Endodermal cell (in vitro differentiated cells): ENCODE measurements at regions not wholly inside any gene's neighbourhood (a gene's known extent, or its start where the extent isn't known, plus 50 kb on each side); places are given as distances from the start of the nearest gene placed in this dataset.

Experiments used
- DNase-seq: peaks from one replicate; pipeline ENCODE4 v3.0.0-alpha.2; 2017
- H3K27ac ChIP-seq: 2 replicates; pipeline ENCODE4 v1.5.1; 2013; ENCODE audit warnings: mild to moderate bottlenecking, low read depth, low read length, moderate library complexity
- H3K27me3 ChIP-seq: 2 replicates; pipeline ENCODE4 v1.6.1; 2013; ENCODE audit warnings: mild to moderate bottlenecking, low read length, moderate library complexity; ENCODE audit not compliant: insufficient read depth, control insufficient read depth, poor library complexity, severe bottlenecking
- H3K36me3 ChIP-seq: 2 replicates; pipeline ENCODE4 v1.7.0; 2013; ENCODE audit warnings: mild to moderate bottlenecking, low read length, moderate library complexity; ENCODE audit not compliant: control insufficient read depth, insufficient read depth
- H3K4me1 ChIP-seq: one replicate; pipeline ENCODE4 v1.7.0; 2013; ENCODE audit warnings: low read length; ENCODE audit not compliant: control insufficient read depth, insufficient read depth
- H3K4me3 ChIP-seq: 2 replicates; pipeline ENCODE4 v1.5.1; 2013; ENCODE audit warnings: mild to moderate bottlenecking, low read length, moderate library complexity
- H3K9ac ChIP-seq: 2 replicates; pipeline ENCODE4 v1.6.1; 2013; ENCODE audit warnings: mild to moderate bottlenecking, low read length, moderate library complexity; ENCODE audit not compliant: poor library complexity, severe bottlenecking; ENCODE audit errors: extremely low read depth
- H3K9me3 ChIP-seq: 2 replicates; pipeline ENCODE4 v1.6.1; 2013; ENCODE audit warnings: mild to moderate bottlenecking, low read length, moderate library complexity; ENCODE audit not compliant: control insufficient read depth
- H3K27ac Mint-ChIP-seq: 2 replicates; pipeline ENCODE4 v1.8.0; 2020; ENCODE audit warnings: mixed read lengths
- H3K27me3 Mint-ChIP-seq: 2 replicates; pipeline ENCODE4 v1.8.0; 2021; ENCODE audit warnings: mild to moderate bottlenecking, mixed read lengths; ENCODE audit not compliant: insufficient read depth
- H3K36me3 Mint-ChIP-seq: 2 replicates; pipeline ENCODE4 v1.8.0; 2020; ENCODE audit warnings: low read depth, mixed read lengths
- H3K4me1 Mint-ChIP-seq: 2 replicates; pipeline ENCODE4 v1.8.0; 2020; ENCODE audit warnings: mixed read lengths
- H3K4me3 Mint-ChIP-seq: 2 replicates; pipeline ENCODE4 v1.8.0; 2020; ENCODE audit warnings: mild to moderate bottlenecking, moderate library complexity, mixed read lengths
- H3K9me3 Mint-ChIP-seq: 2 replicates; pipeline ENCODE4 v1.8.0; 2020; ENCODE audit warnings: mild to moderate bottlenecking, mixed read lengths
- CTCF ChIP-seq: fragments of 200-600 bp; sonication (generic); conservative IDR thresholded peaks from 2 replicates; pipeline ENCODE4 v1.5.0; 2021; ENCODE audit warnings: antibody characterized with exemption, mild to moderate bottlenecking
- WGBS, 2 experiments: methylation state at CpG; one replicate each; pipeline versions ENCODE4 v1.1.5 to v1.1.7; 2013; ENCODE audit warnings: missing lambda C conversion rate in 2 of 2, mixed read lengths in 1 of 2; ENCODE audit not compliant: insufficient coverage in 1 of 2, insufficient read length in 1 of 2; 5-methylcytosine and 5-hydroxymethylcytosine counted together

- no peak for TF ChIP-seq CTCF
- Histone ChIP-seq H3K27ac (no peak overlapping the region), H3K27me3 (no peaks in the 10 kb centered on the region), H3K9ac (no peak overlapping the region), H3K4me3 (no peak overlapping the region), H3K36me3 (no peaks in the 10 kb centered on the region), H3K9me3 (peaks cover 8% of the 10 kb centered on the region), H3K4me1 (no peaks in the 10 kb centered on the region)
- DNase-seq: no peak
- Mint-ChIP-seq H3K4me3 (no peak overlapping the region), H3K27me3 (no peaks in the 10 kb centered on the region), H3K9me3 (peaks cover 6% of the 10 kb centered on the region), H3K36me3 (peaks cover 10% of the 10 kb centered on the region), H3K4me1 (peaks cover 5% of the 10 kb centered on the region), H3K27ac (no peak overlapping the region)
Observed at GRCh38 chr20:40146071-40146470, 543.0 kb downstream of the MAFB start.

GRCh38 chr20:40144581-40144980 lies 544.5 kb downstream of the MAFB start:
- Mint-ChIP-seq H3K4me3 (no peak overlapping the region), H3K36me3 (peaks cover 10% of the 10 kb centered on the region), H3K9me3 (peaks cover 6% of the 10 kb centered on the region), H3K4me1 (peaks cover 2% of the 10 kb centered on the region), H3K27ac (no peak overlapping the region), H3K27me3 (no peaks in the 10 kb centered on the region)
- H3K4me1 ChIP-seq: no peaks in the 10 kb centered on the region
- H3K9me3 ChIP-seq: peaks cover 8% of the 10 kb centered on the region
- H3K27me3 ChIP-seq: no peaks in the 10 kb centered on the region
- no peak overlapping the region for H3K27ac ChIP-seq
- no peak for TF ChIP-seq CTCF
- no peak overlapping the region for H3K9ac ChIP-seq
- DNase-seq: no peak
- 91% methylated on average over 4 of the region's 4 CpGs; no CpG with 5 or more reads in 1 of the 2 experiments for WGBS, 2 experiments
- H3K4me3 ChIP-seq: no peak overlapping the region
- H3K36me3 ChIP-seq: no peaks in the 10 kb centered on the region

- Mint-ChIP-seq H3K27ac (no peak overlapping the region), H3K4me3 (no peak overlapping the region), H3K9me3 (peaks cover 10% of the 10 kb centered on the region), H3K27me3 (peaks cover 26% of the 10 kb centered on the region), H3K36me3 (no peaks in the 10 kb centered on the region), H3K4me1 (peaks cover 8% of the 10 kb centered on the region)
- no peak overlapping the region for H3K9ac ChIP-seq
- DNase-seq: no peak
- TF ChIP-seq CTCF: no peak
- H3K27me3 ChIP-seq: no peaks in the 10 kb centered on the region
- WGBS, 2 experiments: 40 to 84% methylated on average over 1 of the region's 1 CpG
- H3K36me3 ChIP-seq: no peaks in the 10 kb centered on the region
- no peak overlapping the region for H3K4me3 ChIP-seq
- H3K27ac ChIP-seq: no peak overlapping the region
- H3K9me3 ChIP-seq: peaks cover 10% of the 10 kb centered on the region
- H3K4me1 ChIP-seq: no peaks in the 10 kb centered on the region
Observed at GRCh38 chr20:40134176-40134575, 554.9 kb downstream of the MAFB start.
